Endodermal cell (in vitro differentiated cells): ENCODE measurements at regions not wholly inside any gene's neighbourhood (a gene's known extent, or its start where the extent isn't known, plus 50 kb on each side); places are given as distances from the start of the nearest gene placed in this dataset.
"Not testable (repeated sequence)": the region's sequence is repeated elsewhere in the genome, so short reads cannot be mapped to it uniquely, and the experiment has no call there.

Experiments used
- DNase-seq: peaks from one replicate; pipeline ENCODE4 v3.0.0-alpha.2; 2017
- H3K27ac ChIP-seq: 2 replicates; pipeline ENCODE4 v1.5.1; 2013; ENCODE audit warnings: mild to moderate bottlenecking, low read depth, low read length, moderate library complexity
- H3K27me3 ChIP-seq: 2 replicates; pipeline ENCODE4 v1.6.1; 2013; ENCODE audit warnings: mild to moderate bottlenecking, low read length, moderate library complexity; ENCODE audit not compliant: insufficient read depth, control insufficient read depth, poor library complexity, severe bottlenecking
- H3K36me3 ChIP-seq: 2 replicates; pipeline ENCODE4 v1.7.0; 2013; ENCODE audit warnings: mild to moderate bottlenecking, low read length, moderate library complexity; ENCODE audit not compliant: control insufficient read depth, insufficient read depth
- H3K4me1 ChIP-seq: one replicate; pipeline ENCODE4 v1.7.0; 2013; ENCODE audit warnings: low read length; ENCODE audit not compliant: control insufficient read depth, insufficient read depth
- H3K4me3 ChIP-seq: 2 replicates; pipeline ENCODE4 v1.5.1; 2013; ENCODE audit warnings: mild to moderate bottlenecking, low read length, moderate library complexity
- H3K9ac ChIP-seq: 2 replicates; pipeline ENCODE4 v1.6.1; 2013; ENCODE audit warnings: mild to moderate bottlenecking, low read length, moderate library complexity; ENCODE audit not compliant: poor library complexity, severe bottlenecking; ENCODE audit errors: extremely low read depth
- H3K9me3 ChIP-seq: 2 replicates; pipeline ENCODE4 v1.6.1; 2013; ENCODE audit warnings: mild to moderate bottlenecking, low read length, moderate library complexity; ENCODE audit not compliant: control insufficient read depth
- H3K27ac Mint-ChIP-seq: 2 replicates; pipeline ENCODE4 v1.8.0; 2020; ENCODE audit warnings: mixed read lengths
- H3K27me3 Mint-ChIP-seq: 2 replicates; pipeline ENCODE4 v1.8.0; 2021; ENCODE audit warnings: mild to moderate bottlenecking, mixed read lengths; ENCODE audit not compliant: insufficient read depth
- H3K36me3 Mint-ChIP-seq: 2 replicates; pipeline ENCODE4 v1.8.0; 2020; ENCODE audit warnings: low read depth, mixed read lengths
- H3K4me1 Mint-ChIP-seq: 2 replicates; pipeline ENCODE4 v1.8.0; 2020; ENCODE audit warnings: mixed read lengths
- H3K4me3 Mint-ChIP-seq: 2 replicates; pipeline ENCODE4 v1.8.0; 2020; ENCODE audit warnings: mild to moderate bottlenecking, moderate library complexity, mixed read lengths
- H3K9me3 Mint-ChIP-seq: 2 replicates; pipeline ENCODE4 v1.8.0; 2020; ENCODE audit warnings: mild to moderate bottlenecking, mixed read lengths
- WGBS, 2 experiments: methylation state at CpG; one replicate each; pipeline versions ENCODE4 v1.1.5 to v1.1.7; 2013; ENCODE audit warnings: missing lambda C conversion rate in 2 of 2, mixed read lengths in 1 of 2; ENCODE audit not compliant: insufficient coverage in 1 of 2, insufficient read length in 1 of 2; 5-methylcytosine and 5-hydroxymethylcytosine counted together
- TF ChIP-seq, protein P1 (sequence below): fragments of 200-600 bp; sonication (generic); conservative IDR thresholded peaks from 2 replicates; pipeline ENCODE4 v1.5.0; 2021; ENCODE audit warnings: antibody characterized with exemption, mild to moderate bottlenecking

DNA sequence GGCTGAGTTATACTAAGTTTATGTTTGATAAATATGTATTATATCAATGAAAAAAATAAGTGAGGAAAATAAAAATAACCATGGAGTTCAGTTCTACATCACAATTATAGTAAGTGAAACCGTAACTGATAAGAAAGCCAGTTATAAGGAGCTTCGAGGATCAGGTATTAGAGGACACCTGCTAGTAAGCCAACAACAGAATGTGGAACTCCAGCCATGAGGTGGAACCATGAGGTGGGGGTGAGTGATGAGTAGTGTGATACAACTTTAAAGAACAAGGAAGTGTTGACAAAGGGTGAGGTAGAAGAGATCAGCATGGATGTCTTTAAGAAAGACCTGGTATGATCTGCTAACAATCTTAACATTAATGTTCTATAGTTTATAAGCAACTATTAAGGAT is 452.9 kb downstream of the GUCY1A2 start:
- TF ChIP-seq, protein P1, sequence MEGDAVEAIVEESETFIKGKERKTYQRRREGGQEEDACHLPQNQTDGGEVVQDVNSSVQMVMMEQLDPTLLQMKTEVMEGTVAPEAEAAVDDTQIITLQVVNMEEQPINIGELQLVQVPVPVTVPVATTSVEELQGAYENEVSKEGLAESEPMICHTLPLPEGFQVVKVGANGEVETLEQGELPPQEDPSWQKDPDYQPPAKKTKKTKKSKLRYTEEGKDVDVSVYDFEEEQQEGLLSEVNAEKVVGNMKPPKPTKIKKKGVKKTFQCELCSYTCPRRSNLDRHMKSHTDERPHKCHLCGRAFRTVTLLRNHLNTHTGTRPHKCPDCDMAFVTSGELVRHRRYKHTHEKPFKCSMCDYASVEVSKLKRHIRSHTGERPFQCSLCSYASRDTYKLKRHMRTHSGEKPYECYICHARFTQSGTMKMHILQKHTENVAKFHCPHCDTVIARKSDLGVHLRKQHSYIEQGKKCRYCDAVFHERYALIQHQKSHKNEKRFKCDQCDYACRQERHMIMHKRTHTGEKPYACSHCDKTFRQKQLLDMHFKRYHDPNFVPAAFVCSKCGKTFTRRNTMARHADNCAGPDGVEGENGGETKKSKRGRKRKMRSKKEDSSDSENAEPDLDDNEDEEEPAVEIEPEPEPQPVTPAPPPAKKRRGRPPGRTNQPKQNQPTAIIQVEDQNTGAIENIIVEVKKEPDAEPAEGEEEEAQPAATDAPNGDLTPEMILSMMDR: no peak
- no peak overlapping the region for H3K4me3 Mint-ChIP-seq
- no peak overlapping the region for H3K27ac Mint-ChIP-seq
- Histone ChIP-seq H3K9me3 (no peaks in the 10 kb centered on the region), H3K27me3 (no peaks in the 10 kb centered on the region), H3K4me3 (no peak overlapping the region), H3K9ac (no peak overlapping the region), H3K36me3 (no peaks in the 10 kb centered on the region), H3K4me1 (no peaks in the 10 kb centered on the region), H3K27ac (no peak overlapping the region)
- no peaks in the 10 kb centered on the region for H3K36me3 Mint-ChIP-seq
- WGBS, 2 experiments: 80 to 90% methylated on average over 2 of the region's 2 CpGs
- no peaks in the 10 kb centered on the region for H3K9me3 Mint-ChIP-seq
- DNase-seq: no peak
- H3K4me1 Mint-ChIP-seq: no peaks in the 10 kb centered on the region
- no peaks in the 10 kb centered on the region for H3K27me3 Mint-ChIP-seq

DNA sequence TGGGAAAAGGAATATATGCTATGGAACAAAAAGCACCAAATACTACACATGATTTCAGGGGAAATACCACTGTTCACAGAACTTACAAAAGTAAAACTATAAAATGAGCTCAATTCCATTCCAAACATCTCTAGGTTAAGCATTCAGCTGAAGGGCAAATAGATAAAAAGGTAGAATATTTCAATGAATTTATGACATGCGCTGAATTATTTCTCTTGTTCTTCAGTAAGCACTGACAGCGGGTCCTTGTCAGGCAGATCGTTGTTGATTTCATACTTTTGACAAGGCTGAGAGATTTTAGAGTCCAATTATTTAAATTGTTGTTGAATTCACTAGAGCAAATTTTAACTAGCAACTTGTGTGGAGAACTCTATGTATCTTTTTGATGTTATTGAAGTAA is 449.6 kb downstream of the GUCY1A2 start:
- no peak for DNase-seq
- H3K4me3 Mint-ChIP-seq: no peak overlapping the region
- no peaks in the 10 kb centered on the region for H3K36me3 Mint-ChIP-seq
- 92 to 95% methylated on average over 3 of the region's 3 CpGs for WGBS, 2 experiments
- no peaks in the 10 kb centered on the region for H3K36me3 ChIP-seq
- TF ChIP-seq, protein P1: no peak
- no peaks in the 10 kb centered on the region for H3K27me3 Mint-ChIP-seq
- H3K9me3 ChIP-seq: peaks cover 4% of the 10 kb centered on the region
- peaks cover 6% of the 10 kb centered on the region for H3K9me3 Mint-ChIP-seq
- H3K4me3 ChIP-seq: no peak overlapping the region
- no peaks in the 10 kb centered on the region for H3K4me1 Mint-ChIP-seq
- no peak overlapping the region for H3K27ac ChIP-seq
- H3K4me1 ChIP-seq: no peaks in the 10 kb centered on the region
- no peaks in the 10 kb centered on the region for H3K27me3 ChIP-seq
- no peak overlapping the region for H3K9ac ChIP-seq
- H3K27ac Mint-ChIP-seq: no peak overlapping the region

DNA sequence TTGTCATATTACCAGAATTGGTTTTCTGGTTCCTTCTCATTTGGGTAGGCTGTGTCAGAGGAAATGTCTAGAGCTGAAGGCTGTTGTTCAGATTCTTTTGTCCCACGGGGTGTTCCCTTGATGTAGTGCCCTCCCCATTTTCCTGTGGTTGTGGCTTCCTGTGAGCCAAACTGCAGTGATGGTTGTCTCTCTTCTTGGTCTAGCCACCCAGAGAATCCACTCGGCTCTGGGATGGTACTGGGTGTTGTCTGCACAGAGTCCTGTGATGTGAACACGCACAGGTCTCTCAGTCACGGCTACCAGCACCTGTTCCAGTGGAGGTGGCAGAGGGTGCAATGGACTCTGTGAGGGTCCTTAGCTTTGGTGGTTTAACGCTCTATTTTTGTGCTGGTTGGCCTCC is 440.9 kb downstream of the GUCY1A2 start:
- not testable (repeated sequence) for H3K36me3 Mint-ChIP-seq, DNase-seq, H3K27me3 Mint-ChIP-seq, H3K4me1 Mint-ChIP-seq, H3K4me1 ChIP-seq, H3K36me3 ChIP-seq, H3K4me3 Mint-ChIP-seq, H3K27me3 ChIP-seq, H3K9ac ChIP-seq, H3K27ac ChIP-seq, H3K27ac Mint-ChIP-seq, H3K4me3 ChIP-seq
- H3K9me3 Mint-ChIP-seq: peaks cover 21% of the 10 kb centered on the region
- peaks cover 11% of the 10 kb centered on the region for H3K9me3 ChIP-seq
- WGBS, 2 experiments: 86 to 89% methylated on average over 1 to 5 of the region's 5 CpGs

DNA sequence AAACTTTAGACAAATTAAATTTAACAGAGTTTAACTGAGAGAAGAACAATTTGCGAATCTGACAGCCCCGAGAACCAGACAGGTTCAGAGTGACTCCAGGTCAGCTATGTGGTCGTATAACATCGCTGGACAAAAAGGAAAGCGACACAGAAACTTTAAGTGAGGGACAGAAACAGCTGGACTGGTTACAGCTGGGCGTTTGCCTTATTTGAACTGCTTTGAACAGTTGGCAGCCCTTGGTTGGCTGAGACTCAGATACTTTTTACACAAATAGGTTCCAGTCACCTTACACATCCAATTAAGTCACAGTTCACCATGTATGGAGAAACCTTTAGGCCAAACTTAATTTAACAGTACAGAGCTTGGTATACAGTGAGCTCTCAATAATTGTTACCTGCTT is 436.9 kb downstream of the GUCY1A2 start:
- Histone ChIP-seq H3K4me3 (no peak overlapping the region), H3K27me3 (no peaks in the 10 kb centered on the region), H3K36me3 (no peaks in the 10 kb centered on the region), H3K9me3 (peaks cover 5% of the 10 kb centered on the region), H3K27ac (no peak overlapping the region), H3K9ac (no peak overlapping the region), H3K4me1 (no peaks in the 10 kb centered on the region)
- H3K27me3 Mint-ChIP-seq: no peaks in the 10 kb centered on the region
- no peak for DNase-seq
- H3K4me1 Mint-ChIP-seq: peaks cover 5% of the 10 kb centered on the region
- peaks cover 13% of the 10 kb centered on the region for H3K9me3 Mint-ChIP-seq
- H3K4me3 Mint-ChIP-seq: no peak overlapping the region
- H3K36me3 Mint-ChIP-seq: peaks cover 2% of the 10 kb centered on the region
- WGBS, 2 experiments: 86 to 92% methylated on average over 5 to 6 of the region's 6 CpGs
- H3K27ac Mint-ChIP-seq: no peak overlapping the region
- TF ChIP-seq, protein P1: no peak
